ENCODE measurements at regions not wholly inside any gene's neighbourhood (a gene's known extent, or its start where the extent isn't known, plus 50 kb on each side); places are given as distances from the start of the nearest gene placed in this dataset.

- TF ChIP-seq CTCF (conservative IDR thresholded peaks at IDR 0.05; ENCODE audit: low read depth, low read length) (no peak), EZH2 (IDR thresholded peaks at IDR 0.05; ENCODE audit: borderline replicate concordance, low read depth, low read length, poor library complexity, severe bottlenecking) (no peak)
Measured at GRCh38 chr11:69385144-69385820, 91.3 kb downstream of the MYEOV start.
